ENCODE measurements at regions not wholly inside any gene's neighbourhood (a gene's known extent, or its start where the extent isn't known, plus 50 kb on each side); places are given as distances from the start of the nearest gene placed in this dataset.

DNA sequence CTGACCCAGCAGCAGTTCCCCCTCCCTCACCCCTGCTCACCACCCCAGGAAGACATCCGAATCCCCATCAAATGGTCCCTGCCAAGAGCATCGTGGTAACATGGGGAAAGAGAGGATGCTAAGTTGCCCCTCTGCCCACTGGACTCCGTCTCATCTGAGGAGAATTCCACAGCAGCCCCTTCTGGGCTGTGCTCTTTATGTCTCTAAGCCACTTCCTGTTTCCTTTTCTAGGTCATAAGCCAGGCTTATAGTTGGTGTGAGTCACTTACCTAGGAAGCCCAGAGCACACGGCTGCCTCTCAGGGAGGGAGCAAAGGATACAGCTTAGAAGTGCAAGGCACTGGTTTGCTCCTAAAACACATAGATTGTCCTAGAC, 76.0 kb downstream of the VCPKMT start:
- TF ChIP-seq, protein P1, sequence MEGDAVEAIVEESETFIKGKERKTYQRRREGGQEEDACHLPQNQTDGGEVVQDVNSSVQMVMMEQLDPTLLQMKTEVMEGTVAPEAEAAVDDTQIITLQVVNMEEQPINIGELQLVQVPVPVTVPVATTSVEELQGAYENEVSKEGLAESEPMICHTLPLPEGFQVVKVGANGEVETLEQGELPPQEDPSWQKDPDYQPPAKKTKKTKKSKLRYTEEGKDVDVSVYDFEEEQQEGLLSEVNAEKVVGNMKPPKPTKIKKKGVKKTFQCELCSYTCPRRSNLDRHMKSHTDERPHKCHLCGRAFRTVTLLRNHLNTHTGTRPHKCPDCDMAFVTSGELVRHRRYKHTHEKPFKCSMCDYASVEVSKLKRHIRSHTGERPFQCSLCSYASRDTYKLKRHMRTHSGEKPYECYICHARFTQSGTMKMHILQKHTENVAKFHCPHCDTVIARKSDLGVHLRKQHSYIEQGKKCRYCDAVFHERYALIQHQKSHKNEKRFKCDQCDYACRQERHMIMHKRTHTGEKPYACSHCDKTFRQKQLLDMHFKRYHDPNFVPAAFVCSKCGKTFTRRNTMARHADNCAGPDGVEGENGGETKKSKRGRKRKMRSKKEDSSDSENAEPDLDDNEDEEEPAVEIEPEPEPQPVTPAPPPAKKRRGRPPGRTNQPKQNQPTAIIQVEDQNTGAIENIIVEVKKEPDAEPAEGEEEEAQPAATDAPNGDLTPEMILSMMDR (IDR thresholded peaks at IDR 0.05) = no peak
- no peak for TF ChIP-seq POLR2A (IDR thresholded peaks at IDR 0.05)
